ENCODE measurements at regions not wholly inside any gene's neighbourhood (a gene's known extent, or its start where the extent isn't known, plus 50 kb on each side); places are given as distances from the start of the nearest gene placed in this dataset.

- TF ChIP-seq ZNF274 (IDR thresholded peaks at IDR 0.05; ENCODE audit: low read depth, low read length) (no peak), SUZ12 (IDR thresholded peaks at IDR 0.05; ENCODE audit: extremely low read depth, insufficient read depth, insufficient read length) (no peak), YY1 (IDR thresholded peaks at IDR 0.05; ENCODE audit: insufficient read depth, insufficient read length) (no peak)
These were observed 350.5 kb downstream of the PAX1 start for GRCh38 chr20:22055981-22056380.
